AG10803 (cell line): ENCODE measurements at regions not wholly inside any gene's neighbourhood (a gene's known extent, or its start where the extent isn't known, plus 50 kb on each side); places are given as distances from the start of the nearest gene placed in this dataset.

ENCODE experiments used
- DNase-seq: peaks from one replicate; pipeline ENCODE4 v3.0.0; 2010; ENCODE audit warnings: low read depth
- H3K4me3 ChIP-seq: 2 replicates; pipeline ENCODE4 v1.5.1; 2011; ENCODE audit warnings: mild to moderate bottlenecking, low read length, control low read depth
- TF ChIP-seq, protein P1 (sequence below): conservative IDR thresholded peaks from 2 replicates; pipeline ENCODE4 v1.5.1; 2011; ENCODE audit warnings: mild to moderate bottlenecking, low read length, control low read depth, inconsistent platforms

DNA sequence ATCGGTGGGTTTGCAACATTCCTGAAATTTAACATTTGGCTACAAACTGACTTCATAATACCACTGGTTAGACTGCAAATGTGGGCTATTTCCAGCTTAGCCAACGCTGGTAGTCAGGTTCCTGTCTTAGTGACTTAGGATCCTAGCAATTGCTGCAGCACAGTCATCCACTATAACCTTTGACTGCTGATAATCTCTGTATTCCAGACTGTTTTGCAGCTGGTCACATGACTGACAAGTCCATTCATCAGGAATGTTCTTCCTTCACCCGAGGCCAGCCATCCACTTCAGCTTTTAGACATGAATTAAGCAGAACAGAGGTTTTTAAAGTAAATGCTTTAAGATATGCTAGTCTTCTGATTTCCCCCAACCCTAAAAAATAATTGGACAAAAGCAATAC, 425.9 kb upstream of the MPDZ start:
- no peak overlapping the region for H3K4me3 ChIP-seq
- DNase-seq: no peak
- TF ChIP-seq, protein P1, sequence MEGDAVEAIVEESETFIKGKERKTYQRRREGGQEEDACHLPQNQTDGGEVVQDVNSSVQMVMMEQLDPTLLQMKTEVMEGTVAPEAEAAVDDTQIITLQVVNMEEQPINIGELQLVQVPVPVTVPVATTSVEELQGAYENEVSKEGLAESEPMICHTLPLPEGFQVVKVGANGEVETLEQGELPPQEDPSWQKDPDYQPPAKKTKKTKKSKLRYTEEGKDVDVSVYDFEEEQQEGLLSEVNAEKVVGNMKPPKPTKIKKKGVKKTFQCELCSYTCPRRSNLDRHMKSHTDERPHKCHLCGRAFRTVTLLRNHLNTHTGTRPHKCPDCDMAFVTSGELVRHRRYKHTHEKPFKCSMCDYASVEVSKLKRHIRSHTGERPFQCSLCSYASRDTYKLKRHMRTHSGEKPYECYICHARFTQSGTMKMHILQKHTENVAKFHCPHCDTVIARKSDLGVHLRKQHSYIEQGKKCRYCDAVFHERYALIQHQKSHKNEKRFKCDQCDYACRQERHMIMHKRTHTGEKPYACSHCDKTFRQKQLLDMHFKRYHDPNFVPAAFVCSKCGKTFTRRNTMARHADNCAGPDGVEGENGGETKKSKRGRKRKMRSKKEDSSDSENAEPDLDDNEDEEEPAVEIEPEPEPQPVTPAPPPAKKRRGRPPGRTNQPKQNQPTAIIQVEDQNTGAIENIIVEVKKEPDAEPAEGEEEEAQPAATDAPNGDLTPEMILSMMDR: no peak

DNA sequence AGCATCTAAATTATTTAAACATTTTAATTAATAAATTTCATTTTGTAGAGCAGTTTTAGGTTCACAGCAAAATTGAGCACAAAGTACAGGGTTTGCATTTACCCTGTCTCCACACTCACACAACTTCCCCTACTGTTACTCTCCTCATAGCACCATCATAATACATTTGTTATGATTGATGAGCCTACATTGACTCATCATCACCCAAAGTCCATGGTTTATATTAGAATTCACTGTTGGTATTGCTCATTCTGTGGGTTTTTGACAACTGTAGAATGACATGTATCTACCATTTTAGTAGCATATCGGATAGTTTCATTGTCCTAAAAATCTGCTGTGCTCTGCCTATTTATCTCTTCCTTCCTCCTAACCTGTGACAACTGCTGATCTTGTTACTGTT, 411.1 kb upstream of the MPDZ start:
- no peak for DNase-seq
- H3K4me3 ChIP-seq: no peak overlapping the region
- TF ChIP-seq, protein P1: no peak

DNA sequence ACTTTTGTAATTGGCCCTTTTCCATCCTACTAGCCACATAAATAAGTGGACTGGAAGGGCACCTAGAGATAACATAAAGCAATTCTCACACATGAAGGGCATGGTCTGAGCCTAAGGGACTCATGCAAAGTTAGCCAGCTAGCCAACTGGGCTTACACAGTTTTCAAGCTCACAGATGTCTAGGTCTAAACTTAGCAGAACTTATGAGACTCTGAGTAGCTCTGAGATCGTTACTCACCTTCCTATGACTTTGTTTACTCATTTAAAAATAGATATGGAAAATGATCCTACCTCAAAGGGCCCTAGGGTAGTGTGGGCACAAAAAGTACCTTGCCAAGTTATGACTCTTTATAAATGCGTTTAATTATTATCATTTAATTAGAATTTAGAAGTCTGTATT, 410.4 kb upstream of the MPDZ start:
- no peak for DNase-seq
- H3K4me3 ChIP-seq: no peak overlapping the region
- TF ChIP-seq, protein P1: no peak

DNA sequence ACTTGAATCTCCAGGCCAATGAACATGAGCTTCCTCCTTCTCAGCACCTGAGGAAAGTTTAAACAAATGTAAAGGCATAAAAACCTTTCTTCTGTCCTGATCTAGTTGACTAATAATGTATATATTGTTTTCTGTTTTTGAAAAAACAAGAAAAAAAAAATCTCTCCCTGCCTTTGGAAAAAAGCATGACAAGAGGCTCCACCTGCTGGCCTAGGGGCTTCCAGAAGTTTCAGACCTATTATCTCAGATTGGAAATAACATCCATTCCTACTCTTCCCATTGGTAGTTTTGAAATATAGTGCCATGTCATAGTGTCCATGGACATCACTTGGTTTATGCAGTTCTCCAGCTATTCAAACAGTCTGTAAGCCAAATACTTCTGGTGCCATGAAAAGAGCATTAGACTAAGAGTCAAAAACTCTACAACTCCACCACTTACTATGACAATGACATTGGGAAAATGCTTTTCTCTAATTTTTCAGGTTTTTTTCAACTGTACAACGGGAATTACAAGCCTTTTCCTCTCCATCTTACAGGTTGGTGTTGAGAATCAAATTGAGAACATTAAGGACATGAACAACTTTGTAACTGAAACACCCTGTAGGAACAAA, 409.6 kb upstream of the MPDZ start:
- TF ChIP-seq, protein P1: peak; percentile 48
- peak; percentile 18 for DNase-seq
- H3K4me3 ChIP-seq: no peak overlapping the region

DNA sequence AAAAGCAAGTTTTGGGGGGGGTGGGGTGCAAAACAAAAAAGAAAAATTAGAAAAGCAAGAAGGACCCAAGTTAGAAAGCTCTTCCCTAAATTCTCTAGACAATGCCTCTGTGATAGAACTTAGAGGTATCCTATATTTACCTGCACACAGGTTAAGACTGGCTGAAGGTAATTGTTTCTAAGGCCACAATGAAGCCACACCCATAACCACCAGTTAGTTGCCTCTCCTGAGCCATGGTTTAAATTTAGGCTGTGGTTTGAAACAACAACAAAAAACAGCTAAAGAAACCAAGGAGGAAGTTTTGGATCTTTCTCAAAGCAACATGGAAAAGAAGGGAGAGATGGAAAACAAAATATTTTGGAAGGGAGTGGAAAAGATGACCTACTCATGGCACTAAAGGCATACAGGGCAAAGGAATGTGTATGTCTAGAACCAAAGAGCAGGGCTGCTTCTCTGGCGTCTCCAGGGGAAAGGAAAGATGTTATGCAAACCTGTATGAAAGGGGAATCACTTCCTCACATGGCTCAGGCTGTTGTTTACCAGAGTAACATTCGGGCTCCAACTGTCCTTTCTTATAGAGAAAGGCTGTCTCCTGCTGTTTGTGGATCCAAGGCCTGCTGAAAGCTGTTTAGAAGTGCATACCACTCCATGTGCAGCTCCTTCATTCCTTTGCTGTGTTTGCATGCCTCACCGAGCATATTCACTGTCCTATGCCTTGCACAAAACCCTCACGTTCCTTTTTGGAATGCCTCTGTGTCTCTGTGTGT, 408.9 kb upstream of the MPDZ start:
- TF ChIP-seq, protein P1: no peak
- DNase-seq: no peak
- H3K4me3 ChIP-seq: no peak overlapping the region

DNA sequence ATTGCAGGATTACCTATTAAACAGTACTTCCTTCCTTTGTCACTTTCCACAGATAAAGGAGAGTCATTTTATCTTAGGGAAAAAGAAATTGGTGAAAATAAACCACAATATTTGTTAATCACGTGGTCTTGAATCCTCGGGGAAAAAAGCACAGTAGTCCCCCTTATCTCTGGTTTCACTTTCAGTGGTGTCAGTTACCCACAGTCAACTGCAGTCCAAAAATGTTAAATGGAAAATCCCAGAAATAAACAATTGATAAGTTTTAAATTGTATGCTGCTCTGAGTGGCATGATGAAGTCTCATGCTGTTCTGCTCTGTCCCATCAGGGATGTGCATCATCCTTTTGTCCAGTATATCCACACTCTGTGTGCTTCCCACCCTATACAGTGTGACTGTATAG, 405.2 kb upstream of the MPDZ start:
- TF ChIP-seq, protein P1: no peak
- DNase-seq: no peak
- H3K4me3 ChIP-seq: no peak overlapping the region

DNA sequence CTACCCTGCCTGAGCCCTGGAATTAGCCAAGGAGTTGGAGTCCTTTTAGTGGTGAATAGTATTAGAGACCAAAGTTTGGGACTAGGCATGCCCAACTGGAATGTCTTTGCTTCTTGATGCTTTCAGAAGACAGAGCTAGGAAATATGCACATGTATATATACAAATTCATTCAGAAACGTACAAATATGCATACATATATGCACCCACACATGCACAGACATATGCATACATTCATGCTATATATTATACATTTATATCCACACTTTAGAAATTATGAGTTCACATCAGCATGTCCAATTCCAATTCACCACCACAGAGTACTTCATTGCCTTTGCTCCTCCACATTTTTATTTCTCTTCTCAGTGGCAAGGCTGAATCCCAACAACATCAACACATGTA, 398.3 kb upstream of the MPDZ start:
- TF ChIP-seq, protein P1: no peak
- no peak for DNase-seq
- H3K4me3 ChIP-seq: no peak overlapping the region
